Suprapubic skin (tissue), 4 donors: ENCODE measurements at regions not wholly inside any gene's neighbourhood (a gene's known extent, or its start where the extent isn't known, plus 50 kb on each side); places are given as distances from the start of the nearest gene placed in this dataset.

ENCODE experiments used
- EP300 ChIP-seq: sonication (generic); formaldehyde crosslinking; IDR thresholded peaks from one replicate; pipeline ENCODE4 v1.6.1; 2017; ENCODE audit warnings: antibody characterized with exemption
- POLR2A ChIP-seq, 2 donors: fragments of 450-650 bp; IDR thresholded peaks; one replicate each; pipeline ENCODE4 v1.6.1; 2017; ENCODE audit warnings: antibody characterized with exemption in 2 of 2, mild to moderate bottlenecking in 2 of 2, moderate library complexity in 2 of 2
- POLR2AphosphoS5 ChIP-seq, 3 donors: sonication (generic); formaldehyde crosslinking; IDR thresholded peaks; one replicate each; pipeline ENCODE4 v1.6.1; 2017; ENCODE audit warnings: antibody characterized with exemption in 3 of 3
- TF ChIP-seq, protein P1 (sequence below), 2 donors: fragments of 200-600 bp in 1 of 2; fragments of 450-650 bp in 1 of 2; sonication (generic) in 1 of 2; IDR thresholded peaks; one replicate each; pipeline ENCODE4 v1.5.1; 2016 to 2019; ENCODE audit warnings: antibody characterized with exemption in 2 of 2, mild to moderate bottlenecking in 1 of 2, moderate library complexity in 1 of 2

DNA sequence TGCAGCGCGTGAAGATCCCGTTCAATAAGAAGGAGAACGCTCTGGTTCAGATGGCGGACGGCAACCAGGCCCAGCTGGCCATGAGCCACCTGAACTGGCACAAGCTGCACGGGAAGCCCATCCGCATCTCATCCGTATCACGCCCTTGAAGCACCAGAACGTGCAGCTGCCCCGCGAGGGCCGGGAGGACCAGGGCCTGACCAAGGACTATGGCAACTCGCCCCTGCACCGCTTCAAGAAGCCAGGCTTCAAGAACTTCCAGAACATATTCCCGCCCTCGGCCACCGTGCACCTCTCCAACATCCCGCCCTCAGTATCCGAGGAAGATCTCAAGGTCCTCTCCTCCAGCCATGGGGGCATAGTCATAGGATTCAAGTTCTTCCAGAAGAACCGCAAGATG, 131.9 kb upstream of the FUT8 start:
- TF ChIP-seq POLR2AphosphoS5 (IDR thresholded peaks at IDR 0.05): no peak
- TF ChIP-seq, protein P1, sequence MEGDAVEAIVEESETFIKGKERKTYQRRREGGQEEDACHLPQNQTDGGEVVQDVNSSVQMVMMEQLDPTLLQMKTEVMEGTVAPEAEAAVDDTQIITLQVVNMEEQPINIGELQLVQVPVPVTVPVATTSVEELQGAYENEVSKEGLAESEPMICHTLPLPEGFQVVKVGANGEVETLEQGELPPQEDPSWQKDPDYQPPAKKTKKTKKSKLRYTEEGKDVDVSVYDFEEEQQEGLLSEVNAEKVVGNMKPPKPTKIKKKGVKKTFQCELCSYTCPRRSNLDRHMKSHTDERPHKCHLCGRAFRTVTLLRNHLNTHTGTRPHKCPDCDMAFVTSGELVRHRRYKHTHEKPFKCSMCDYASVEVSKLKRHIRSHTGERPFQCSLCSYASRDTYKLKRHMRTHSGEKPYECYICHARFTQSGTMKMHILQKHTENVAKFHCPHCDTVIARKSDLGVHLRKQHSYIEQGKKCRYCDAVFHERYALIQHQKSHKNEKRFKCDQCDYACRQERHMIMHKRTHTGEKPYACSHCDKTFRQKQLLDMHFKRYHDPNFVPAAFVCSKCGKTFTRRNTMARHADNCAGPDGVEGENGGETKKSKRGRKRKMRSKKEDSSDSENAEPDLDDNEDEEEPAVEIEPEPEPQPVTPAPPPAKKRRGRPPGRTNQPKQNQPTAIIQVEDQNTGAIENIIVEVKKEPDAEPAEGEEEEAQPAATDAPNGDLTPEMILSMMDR (IDR thresholded peaks at IDR 0.05): no peak
- TF ChIP-seq POLR2A (IDR thresholded peaks at IDR 0.05): no peak
- no peak for TF ChIP-seq EP300
